Suprapubic skin (tissue), 3 donors: ENCODE measurements at regions not wholly inside any gene's neighbourhood (a gene's known extent, or its start where the extent isn't known, plus 50 kb on each side); places are given as distances from the start of the nearest gene placed in this dataset.

ENCODE experiments used
- CTCF ChIP-seq, 2 donors: fragments of 200-600 bp in 1 of 2; fragments of 450-650 bp in 1 of 2; sonication (generic) in 1 of 2; IDR thresholded peaks; one replicate each; pipeline ENCODE4 v1.5.1; 2016 to 2019; ENCODE audit warnings: antibody characterized with exemption in 2 of 2, mild to moderate bottlenecking in 1 of 2, moderate library complexity in 1 of 2
- POLR2AphosphoS5 ChIP-seq, 3 donors: sonication (generic); formaldehyde crosslinking; IDR thresholded peaks; one replicate each; pipeline ENCODE4 v1.6.1; 2017; ENCODE audit warnings: antibody characterized with exemption in 3 of 3

- TF ChIP-seq POLR2AphosphoS5 (IDR thresholded peaks at IDR 0.05) = no peak
- TF ChIP-seq CTCF (IDR thresholded peaks at IDR 0.05) = no peak
Measured at GRCh38 chr20:54848262-54848661, 372.9 kb downstream of the DOK5 start.
